Muscle layer of duodenum (tissue), 2 donors: ENCODE measurements at regions not wholly inside any gene's neighbourhood (a gene's known extent, or its start where the extent isn't known, plus 50 kb on each side); places are given as distances from the start of the nearest gene placed in this dataset.

Experiments used
- H3K27ac ChIP-seq: one replicate; pipeline ENCODE4 v1.7.0; 2013; ENCODE audit warnings: mild to moderate bottlenecking, low read length
- H3K27me3 ChIP-seq: one replicate; pipeline ENCODE4 v1.7.0; 2013; ENCODE audit warnings: low read depth, mild to moderate bottlenecking, control low read depth, low read length
- H3K36me3 ChIP-seq, 2 donors: one replicate each; pipeline ENCODE4 v1.7.0; 2013; ENCODE audit warnings: low read length in 2 of 2, control low read depth in 1 of 2, mild to moderate bottlenecking in 1 of 2; ENCODE audit not compliant: insufficient read depth in 2 of 2, control insufficient read depth in 1 of 2
- H3K4me1 ChIP-seq, 2 donors: one replicate each; pipeline ENCODE4 v1.7.0; 2013; ENCODE audit warnings: low read length in 2 of 2, mild to moderate bottlenecking in 2 of 2, control low read depth in 1 of 2, moderate library complexity in 1 of 2; ENCODE audit not compliant: insufficient read depth in 2 of 2, control insufficient read depth in 1 of 2
- H3K4me3 ChIP-seq, 2 donors: one replicate each; pipeline ENCODE4 v1.7.0; 2013; ENCODE audit warnings: low read length in 2 of 2, low read depth in 1 of 2, mild to moderate bottlenecking in 1 of 2
- H3K9me3 ChIP-seq, 2 donors: one replicate each; pipeline ENCODE4 v1.7.0; 2013; ENCODE audit warnings: low read length in 2 of 2, control low read depth in 1 of 2, mild to moderate bottlenecking in 1 of 2; ENCODE audit not compliant: control insufficient read depth in 1 of 2
- donor health status: healthy.

DNA sequence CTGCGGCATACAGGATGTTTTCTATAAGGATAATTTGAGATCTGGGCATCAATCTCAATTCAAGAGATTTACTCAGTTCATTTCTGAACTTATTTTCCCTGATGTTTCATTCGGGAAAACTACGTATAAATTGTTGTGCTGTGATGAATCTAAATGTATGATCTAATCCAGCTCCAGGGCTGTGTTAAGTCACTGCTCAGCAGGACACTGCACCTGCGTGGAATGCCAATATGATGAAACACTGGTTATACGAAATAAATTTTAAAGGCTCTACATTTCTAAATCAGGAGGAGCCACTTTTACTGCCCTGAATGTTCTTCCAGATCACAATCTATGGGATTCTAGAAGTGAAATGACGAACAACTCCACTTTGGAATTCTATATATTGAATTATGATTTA is 259.0 kb downstream of the HNMT start:
- Histone ChIP-seq H3K4me3 (no peak overlapping the region), H3K27me3 (no peaks in the 10 kb centered on the region), H3K9me3 (no peaks in the 10 kb centered on the region), H3K36me3 (no peaks in the 10 kb centered on the region), H3K27ac (no peak overlapping the region), H3K4me1 (no peaks in the 10 kb centered on the region)

DNA sequence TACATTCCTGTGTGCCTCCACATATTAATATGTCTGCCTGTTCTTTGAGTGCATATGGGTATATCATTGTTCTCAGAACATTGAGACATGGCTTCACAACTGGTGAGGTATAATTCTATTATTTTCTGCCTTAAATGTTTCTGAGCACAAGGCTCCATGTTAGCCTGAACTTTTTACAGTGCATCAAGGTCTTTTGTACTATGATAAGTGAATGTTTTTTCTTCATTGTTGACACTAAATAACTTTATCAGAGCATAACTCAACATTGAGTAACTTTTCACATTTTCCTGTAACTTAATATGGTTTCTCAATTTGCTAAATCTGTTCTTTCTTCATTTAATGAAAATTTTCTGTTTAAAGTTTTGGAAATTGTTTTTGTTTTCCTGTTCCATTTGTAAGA is 262.9 kb downstream of the HNMT start:
- Histone ChIP-seq H3K4me3 (no peak overlapping the region), H3K36me3 (no peaks in the 10 kb centered on the region), H3K27me3 (no peaks in the 10 kb centered on the region), H3K27ac (no peak overlapping the region), H3K4me1 (no peaks in the 10 kb centered on the region), H3K9me3 (no peaks in the 10 kb centered on the region)

DNA sequence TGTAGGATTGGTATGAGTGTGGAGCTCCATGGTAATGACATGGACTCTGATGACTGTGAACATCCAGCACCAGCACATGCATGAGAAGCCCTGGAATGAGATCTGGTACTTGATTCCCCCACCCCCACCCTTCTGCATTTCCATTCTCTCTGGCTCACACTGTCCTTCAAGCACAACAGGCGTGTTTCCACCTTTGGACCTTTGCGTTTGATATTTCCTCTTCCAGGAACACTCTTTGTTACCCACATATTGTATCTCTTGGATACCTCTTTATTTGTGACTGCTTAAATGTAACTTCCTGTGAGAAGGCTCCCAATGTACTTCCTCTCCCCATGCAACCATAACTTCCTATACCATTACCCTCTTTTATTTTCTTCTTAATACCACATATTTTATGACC is 263.8 kb downstream of the HNMT start:
- H3K4me3 ChIP-seq: no peak overlapping the region
- H3K4me1 ChIP-seq: no peaks in the 10 kb centered on the region
- H3K9me3 ChIP-seq: no peaks in the 10 kb centered on the region
- no peaks in the 10 kb centered on the region for H3K27me3 ChIP-seq
- no peak overlapping the region for H3K27ac ChIP-seq
- no peaks in the 10 kb centered on the region for H3K36me3 ChIP-seq

DNA sequence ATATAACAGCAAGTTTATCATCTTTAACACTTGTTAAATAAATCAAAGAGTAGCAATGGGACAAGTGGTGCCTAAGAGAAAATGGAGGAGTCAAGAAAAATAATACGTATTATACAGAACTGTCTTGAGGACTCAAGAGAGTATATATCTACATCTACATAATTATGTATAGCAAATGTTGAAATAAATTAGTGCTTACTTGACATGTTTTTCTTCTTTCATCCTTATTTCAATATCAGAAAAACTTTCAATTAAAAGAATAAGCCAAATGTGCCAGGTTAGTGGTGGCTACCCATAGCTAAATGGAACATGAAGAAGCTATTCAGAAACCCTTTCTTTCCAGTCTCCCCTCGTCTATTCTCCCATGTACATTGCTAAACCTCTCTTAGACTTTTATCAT is 267.3 kb upstream of the SPOPL start:
- Histone ChIP-seq H3K27ac (no peak overlapping the region), H3K27me3 (no peaks in the 10 kb centered on the region), H3K9me3 (no peaks in the 10 kb centered on the region), H3K4me3 (no peak overlapping the region), H3K36me3 (no peaks in the 10 kb centered on the region), H3K4me1 (peaks cover 0 to 3% of the 10 kb centered on the region in 2 donors)

DNA sequence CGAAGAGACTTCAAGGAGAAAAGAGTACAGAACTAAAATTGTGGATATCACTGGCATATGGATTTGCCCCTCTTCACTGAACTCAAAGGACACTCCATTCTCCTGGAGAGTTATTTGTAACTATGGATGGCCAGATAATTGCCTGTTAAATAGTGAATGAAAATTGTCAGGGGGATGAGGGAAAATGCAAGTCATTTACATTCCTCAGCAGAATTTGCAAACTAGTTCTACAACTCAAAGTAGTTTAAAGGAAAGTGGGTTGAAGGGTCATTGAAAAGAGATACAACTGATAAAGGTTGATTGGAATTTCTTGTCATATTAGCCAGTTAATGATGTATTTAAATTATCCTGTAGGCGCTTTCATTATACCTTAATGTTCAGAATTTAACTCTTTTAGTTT is 266.5 kb upstream of the SPOPL start:
- Histone ChIP-seq H3K27ac (no peak overlapping the region), H3K36me3 (no peaks in the 10 kb centered on the region), H3K4me3 (no peak overlapping the region), H3K27me3 (no peaks in the 10 kb centered on the region), H3K4me1 (peaks cover 0 to 3% of the 10 kb centered on the region in 2 donors), H3K9me3 (no peaks in the 10 kb centered on the region)

DNA sequence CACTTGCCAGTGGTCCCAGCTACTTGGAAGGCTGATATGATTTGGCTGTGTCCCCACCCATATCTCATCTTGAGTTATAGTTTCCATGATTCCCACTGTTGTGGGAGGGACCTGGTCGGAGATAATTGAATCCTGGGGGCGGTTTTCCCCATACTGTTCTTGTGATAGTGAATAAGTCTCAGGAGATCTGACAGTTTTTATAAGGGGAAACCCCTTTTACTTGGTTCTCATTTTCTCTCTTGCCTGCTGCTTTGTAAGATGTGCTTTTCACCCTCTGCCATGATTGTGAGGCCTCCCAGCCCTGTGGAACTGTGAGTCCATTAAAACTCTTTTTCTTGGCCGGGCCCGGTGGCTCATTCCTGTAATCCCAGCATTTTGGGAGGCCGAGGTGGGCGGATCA is 265.4 kb upstream of the SPOPL start:
- H3K4me3 ChIP-seq: no peak overlapping the region
- H3K4me1 ChIP-seq: peaks cover 0 to 3% of the 10 kb centered on the region in 2 donors
- H3K36me3 ChIP-seq: no peaks in the 10 kb centered on the region
- H3K9me3 ChIP-seq: no peaks in the 10 kb centered on the region
- H3K27me3 ChIP-seq: no peaks in the 10 kb centered on the region
- no peak overlapping the region for H3K27ac ChIP-seq

DNA sequence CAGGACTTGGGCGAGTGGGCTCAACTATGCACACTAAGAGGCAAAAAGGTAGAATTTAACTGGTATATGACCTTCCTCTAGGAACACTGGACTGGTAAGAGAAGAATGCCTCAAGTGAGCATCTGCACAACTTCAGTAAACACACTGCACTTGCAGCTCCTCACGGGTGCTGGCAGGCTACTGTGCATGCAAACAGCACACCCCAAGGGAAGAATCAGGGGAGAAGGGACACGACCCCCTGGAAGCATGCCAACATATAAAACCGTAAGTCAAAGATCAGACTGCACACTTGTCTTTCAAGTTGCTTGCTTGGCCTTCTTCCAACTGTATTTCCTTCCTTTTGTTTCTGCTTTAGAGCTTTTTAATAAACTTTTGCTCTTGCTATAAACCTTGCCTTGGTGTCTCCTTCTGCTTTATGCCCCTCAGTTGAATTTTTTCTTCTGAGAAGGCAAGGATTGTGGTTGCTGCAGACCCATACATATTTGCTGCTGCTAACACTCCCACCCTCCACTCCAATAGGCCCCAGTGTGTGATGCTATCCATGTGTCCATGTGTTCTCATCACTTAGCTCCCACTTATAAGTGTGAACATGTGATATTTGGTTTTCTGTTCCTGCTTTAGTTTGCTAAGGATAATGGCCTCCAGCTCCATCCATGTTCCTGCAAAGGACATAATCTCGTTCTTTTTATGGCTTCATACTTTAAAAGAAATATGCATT is 263.7 kb upstream of the SPOPL start:
- H3K36me3 ChIP-seq: no peaks in the 10 kb centered on the region
- no peak overlapping the region for H3K27ac ChIP-seq
- H3K27me3 ChIP-seq: no peaks in the 10 kb centered on the region
- no peak overlapping the region for H3K4me3 ChIP-seq
- H3K9me3 ChIP-seq: no peaks in the 10 kb centered on the region
- H3K4me1 ChIP-seq: peaks cover 0 to 3% of the 10 kb centered on the region in 2 donors

DNA sequence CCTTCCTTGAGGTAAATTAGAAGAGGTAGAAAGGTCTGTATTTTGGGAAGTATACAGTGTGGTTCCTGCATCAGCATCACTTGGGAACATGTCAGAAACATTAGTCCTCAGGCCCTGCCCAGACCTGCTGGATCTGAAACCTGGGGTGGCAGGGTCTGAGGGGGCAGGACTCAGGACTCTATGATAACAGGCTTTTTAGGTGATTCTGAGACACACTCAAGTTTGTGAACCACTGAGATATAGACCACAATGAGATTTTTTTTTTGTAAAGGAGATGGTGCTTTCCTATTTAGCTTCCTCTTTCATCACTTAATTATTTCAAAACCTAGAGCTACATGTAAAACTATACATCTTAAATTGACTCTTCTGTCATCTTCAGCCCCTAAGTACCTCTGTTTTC is 262.7 kb upstream of the SPOPL start:
- H3K4me1 ChIP-seq: peaks cover 0 to 3% of the 10 kb centered on the region in 2 donors
- H3K36me3 ChIP-seq: no peaks in the 10 kb centered on the region
- H3K27me3 ChIP-seq: no peaks in the 10 kb centered on the region
- H3K27ac ChIP-seq: no peak overlapping the region
- no peak overlapping the region for H3K4me3 ChIP-seq
- H3K9me3 ChIP-seq: no peaks in the 10 kb centered on the region

DNA sequence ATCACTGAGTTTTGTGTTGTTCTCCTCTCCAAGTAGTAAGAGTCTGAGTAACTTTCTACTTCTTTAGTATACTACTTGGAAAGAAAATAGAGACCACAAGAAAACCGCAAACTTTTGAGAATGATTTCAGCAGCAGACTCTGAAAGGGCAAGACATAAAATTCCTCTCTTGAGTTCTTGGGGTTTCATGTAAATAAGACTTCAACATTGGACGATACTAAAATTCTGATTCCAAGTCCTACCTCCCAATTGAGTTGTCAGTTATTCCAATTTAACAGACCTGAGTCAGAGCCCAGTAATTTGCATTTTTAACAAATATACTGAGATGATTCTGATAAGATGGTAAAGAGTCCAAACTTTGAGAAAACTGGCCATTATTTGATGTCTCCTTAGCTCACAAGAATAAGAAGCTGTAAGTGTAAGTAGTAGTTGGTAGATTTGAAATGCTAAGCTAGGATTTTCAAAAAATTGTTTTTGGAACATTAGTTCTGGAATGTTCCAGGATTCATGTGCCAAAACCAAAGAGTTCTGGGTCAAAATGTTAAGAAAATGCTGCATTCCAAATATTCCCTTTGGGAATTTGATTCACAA is 261.6 kb upstream of the SPOPL start:
- H3K27ac ChIP-seq: no peak overlapping the region

DNA sequence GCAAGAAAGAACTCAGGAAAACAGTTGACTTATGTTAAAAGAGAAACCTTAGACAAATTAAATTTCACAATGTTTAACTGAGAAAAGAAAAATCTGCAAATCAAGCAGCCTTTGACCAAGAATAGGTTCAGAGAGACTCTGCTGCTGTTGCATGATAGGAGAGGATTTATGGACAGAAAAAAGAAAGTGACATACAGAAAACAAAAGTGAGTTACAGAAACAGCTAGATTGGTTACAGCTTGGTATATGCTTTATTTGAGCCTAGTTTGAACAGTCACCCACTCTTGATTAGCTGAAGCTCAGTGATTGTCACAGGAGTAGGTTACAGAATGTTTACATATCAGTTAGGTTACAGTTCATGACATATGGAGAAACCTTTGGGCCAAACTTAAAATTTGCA is 258.2 kb upstream of the SPOPL start:
- Histone ChIP-seq H3K4me3 (no peak overlapping the region), H3K27ac (no peak overlapping the region), H3K36me3 (no peaks in the 10 kb centered on the region), H3K27me3 (no peaks in the 10 kb centered on the region), H3K9me3 (no peaks in the 10 kb centered on the region), H3K4me1 (peaks cover 0 to 3% of the 10 kb centered on the region in 2 donors)

More for the DNA sequence above, 261.6 kb upstream of the SPOPL start:
- Histone ChIP-seq H3K27me3 (no peaks in the 10 kb centered on the region), H3K36me3 (no peaks in the 10 kb centered on the region), H3K4me1 (peaks cover 0 to 3% of the 10 kb centered on the region in 2 donors), H3K4me3 (no peak overlapping the region), H3K9me3 (no peaks in the 10 kb centered on the region)

DNA sequence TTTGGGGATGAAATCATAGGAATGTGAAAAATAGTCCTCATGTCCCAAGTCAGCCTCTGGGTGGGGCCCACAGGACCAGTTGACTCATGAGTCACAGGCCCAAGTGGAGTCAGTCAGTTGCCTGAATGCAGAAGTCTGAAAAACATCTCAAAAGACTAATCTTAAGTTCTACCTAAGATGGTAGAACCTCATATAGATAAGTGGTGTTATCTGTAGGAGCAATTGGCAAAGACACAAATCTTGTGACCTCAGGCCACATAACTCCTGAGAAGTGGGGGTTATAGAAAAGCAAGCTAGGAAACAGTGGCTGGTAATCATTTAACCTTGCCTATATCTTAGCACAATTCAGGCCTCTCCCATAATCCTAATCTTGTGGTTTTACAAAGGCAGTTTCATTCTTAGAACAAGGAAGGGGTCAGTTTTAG is 257.1 kb upstream of the SPOPL start:
- Histone ChIP-seq H3K27ac (no peak overlapping the region), H3K9me3 (no peaks in the 10 kb centered on the region), H3K36me3 (no peaks in the 10 kb centered on the region), H3K27me3 (no peaks in the 10 kb centered on the region), H3K4me3 (no peak overlapping the region), H3K4me1 (peaks cover 0 to 3% of the 10 kb centered on the region in 2 donors)

DNA sequence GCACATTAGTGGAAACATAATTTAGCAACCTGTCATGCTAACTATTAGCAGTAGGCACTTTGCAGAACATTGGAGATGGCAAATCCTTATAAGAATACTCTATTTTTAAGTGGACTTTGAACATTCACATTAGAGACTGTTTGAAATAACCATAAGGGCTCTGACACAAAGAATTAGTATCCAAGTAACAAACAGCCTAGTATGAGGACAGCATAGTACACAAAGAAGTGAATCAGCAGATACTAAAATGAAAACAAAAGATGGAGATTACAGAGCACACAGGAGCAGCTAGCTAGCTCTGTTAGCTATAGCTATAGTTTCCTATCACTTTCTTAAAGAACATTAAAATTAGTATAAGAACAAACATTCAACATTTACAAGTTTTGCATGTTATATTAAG is 256.3 kb upstream of the SPOPL start:
- Histone ChIP-seq H3K4me3 (no peak overlapping the region), H3K9me3 (no peaks in the 10 kb centered on the region), H3K4me1 (peaks cover 0 to 3% of the 10 kb centered on the region in 2 donors), H3K27me3 (no peaks in the 10 kb centered on the region), H3K36me3 (no peaks in the 10 kb centered on the region), H3K27ac (no peak overlapping the region)
